ENCODE measurements at regions not wholly inside any gene's neighbourhood (a gene's known extent, or its start where the extent isn't known, plus 50 kb on each side); places are given as distances from the start of the nearest gene placed in this dataset.

DNA sequence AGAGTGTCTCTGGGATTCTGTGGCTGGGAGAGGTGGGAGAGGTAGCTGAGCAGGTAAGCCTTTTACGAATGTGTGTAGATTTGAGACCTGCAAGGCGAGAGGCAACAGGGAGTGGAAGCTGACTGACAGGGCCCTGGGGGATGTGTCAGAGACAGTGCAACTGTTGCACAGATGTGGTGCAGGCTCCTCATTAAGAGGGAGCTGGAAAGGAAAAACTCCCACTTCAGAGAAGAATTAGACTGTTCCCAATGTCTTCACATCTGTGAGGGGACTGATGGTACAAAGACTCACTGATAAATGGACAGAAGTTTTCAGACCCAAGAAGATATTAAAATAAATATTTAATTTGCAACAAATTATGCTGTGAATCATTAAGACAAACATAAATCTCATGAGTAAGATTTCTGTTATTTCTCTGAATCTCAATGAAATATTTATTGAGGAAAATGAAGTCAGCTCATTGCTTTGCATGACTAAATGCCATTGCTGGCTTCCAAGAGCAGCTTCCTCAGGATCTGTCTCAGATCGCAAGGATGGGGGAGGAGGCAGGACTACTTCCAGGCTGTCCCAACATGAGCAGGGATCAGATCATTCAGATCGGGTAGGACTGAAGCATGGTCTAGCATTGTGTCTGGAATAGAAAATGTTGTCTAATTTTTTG lies 127.3 kb upstream of the ROPN1 start:
- H3K27ac ChIP-seq (ENCODE audit: low read length) = no peak overlapping the region
- TF ChIP-seq, protein P1, sequence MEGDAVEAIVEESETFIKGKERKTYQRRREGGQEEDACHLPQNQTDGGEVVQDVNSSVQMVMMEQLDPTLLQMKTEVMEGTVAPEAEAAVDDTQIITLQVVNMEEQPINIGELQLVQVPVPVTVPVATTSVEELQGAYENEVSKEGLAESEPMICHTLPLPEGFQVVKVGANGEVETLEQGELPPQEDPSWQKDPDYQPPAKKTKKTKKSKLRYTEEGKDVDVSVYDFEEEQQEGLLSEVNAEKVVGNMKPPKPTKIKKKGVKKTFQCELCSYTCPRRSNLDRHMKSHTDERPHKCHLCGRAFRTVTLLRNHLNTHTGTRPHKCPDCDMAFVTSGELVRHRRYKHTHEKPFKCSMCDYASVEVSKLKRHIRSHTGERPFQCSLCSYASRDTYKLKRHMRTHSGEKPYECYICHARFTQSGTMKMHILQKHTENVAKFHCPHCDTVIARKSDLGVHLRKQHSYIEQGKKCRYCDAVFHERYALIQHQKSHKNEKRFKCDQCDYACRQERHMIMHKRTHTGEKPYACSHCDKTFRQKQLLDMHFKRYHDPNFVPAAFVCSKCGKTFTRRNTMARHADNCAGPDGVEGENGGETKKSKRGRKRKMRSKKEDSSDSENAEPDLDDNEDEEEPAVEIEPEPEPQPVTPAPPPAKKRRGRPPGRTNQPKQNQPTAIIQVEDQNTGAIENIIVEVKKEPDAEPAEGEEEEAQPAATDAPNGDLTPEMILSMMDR (IDR thresholded peaks at IDR 0.05; ENCODE audit: low read length) = no peak
- TF ChIP-seq EZH2 (optimal IDR thresholded peaks at IDR 0.05; ENCODE audit: low read depth, low read length) (no peak), EZH2phosphoT487 (IDR thresholded peaks at IDR 0.05; ENCODE audit: low read length) (no peak)
- no peaks in the 10 kb centered on the region for H3K27me3 ChIP-seq (replicated peaks; ENCODE audit: insufficient read depth, low read length)
- H3K4me1 ChIP-seq (ENCODE audit: low read length) = no peaks in the 10 kb centered on the region
- no peak overlapping the region for H3K4me2 ChIP-seq (ENCODE audit: low read depth, low read length)
- H4K20me1 ChIP-seq (ENCODE audit: insufficient read depth, low read length) = no peaks in the 10 kb centered on the region
- H3K4me3 ChIP-seq (ENCODE audit: low read length) = no peak overlapping the region
- no peaks in the 10 kb centered on the region for H3K79me2 ChIP-seq (ENCODE audit: low read length)
- no peaks in the 10 kb centered on the region for H3F3A ChIP-seq (ENCODE audit: insufficient read depth, low read length)
- no peaks in the 10 kb centered on the region for H3K36me3 ChIP-seq (replicated peaks; ENCODE audit: insufficient read depth, low read length)
- H3K9me3 ChIP-seq (replicated peaks; ENCODE audit: insufficient read depth, low read length) = no peaks in the 10 kb centered on the region
- no peaks in the 10 kb centered on the region for H3K9me2 ChIP-seq (replicated peaks; ENCODE audit: insufficient read depth, low read length)
- H3K9ac ChIP-seq (ENCODE audit: low read length) = no peak overlapping the region
- DNase-seq = no peak
- no peak overlapping the region for H2AFZ ChIP-seq (ENCODE audit: low read length)

DNA sequence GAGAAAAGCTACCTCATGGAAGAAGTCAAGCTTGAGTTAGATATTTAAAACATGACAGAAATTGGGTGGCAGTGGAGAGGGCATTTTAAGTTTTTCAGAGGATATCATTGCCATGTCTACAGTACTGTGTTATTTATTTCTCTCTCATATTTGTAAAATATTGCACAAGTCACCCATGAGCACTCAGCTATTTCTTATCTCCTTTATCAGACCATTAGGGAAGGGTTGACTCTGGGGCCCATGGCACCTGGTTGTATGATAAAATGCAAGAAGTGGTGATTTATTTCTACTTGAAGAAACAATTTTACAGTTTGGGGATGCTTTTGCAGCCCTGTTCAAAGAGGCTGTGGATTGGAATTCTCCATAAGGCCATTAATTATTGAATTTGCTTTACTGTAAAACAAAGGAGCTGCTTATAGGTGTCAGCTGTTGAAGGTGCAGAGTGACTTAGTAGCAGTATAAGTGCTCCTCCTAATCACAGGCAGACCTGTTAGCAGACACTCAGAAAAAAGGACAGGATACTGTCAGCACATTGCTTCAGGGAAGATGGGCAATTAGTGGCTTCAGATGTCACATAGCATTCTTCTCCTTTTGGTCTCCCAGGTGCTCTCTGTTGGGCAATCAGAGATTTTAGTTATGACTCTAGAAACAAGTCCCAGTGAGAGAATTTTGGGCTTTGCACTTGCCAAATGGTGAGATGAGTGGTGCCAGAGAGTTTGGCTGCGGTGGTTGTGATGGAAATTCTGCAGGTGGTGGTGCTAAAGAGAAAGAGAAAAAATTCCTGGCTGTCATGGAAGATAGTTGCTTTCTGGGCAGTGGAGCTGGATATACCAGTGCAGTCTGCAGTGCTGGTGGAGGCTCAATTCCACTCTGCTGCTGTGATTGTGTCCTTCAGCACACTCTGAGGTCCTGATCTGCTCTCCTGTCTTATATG lies 129.7 kb upstream of the ROPN1 start:
- TF ChIP-seq, protein P1 (IDR thresholded peaks at IDR 0.05; ENCODE audit: low read length) = no peak
- no peak for TF ChIP-seq EZH2phosphoT487 (IDR thresholded peaks at IDR 0.05; ENCODE audit: low read length)
- no peaks in the 10 kb centered on the region for H3K27me3 ChIP-seq (replicated peaks; ENCODE audit: insufficient read depth, low read length)

DNA sequence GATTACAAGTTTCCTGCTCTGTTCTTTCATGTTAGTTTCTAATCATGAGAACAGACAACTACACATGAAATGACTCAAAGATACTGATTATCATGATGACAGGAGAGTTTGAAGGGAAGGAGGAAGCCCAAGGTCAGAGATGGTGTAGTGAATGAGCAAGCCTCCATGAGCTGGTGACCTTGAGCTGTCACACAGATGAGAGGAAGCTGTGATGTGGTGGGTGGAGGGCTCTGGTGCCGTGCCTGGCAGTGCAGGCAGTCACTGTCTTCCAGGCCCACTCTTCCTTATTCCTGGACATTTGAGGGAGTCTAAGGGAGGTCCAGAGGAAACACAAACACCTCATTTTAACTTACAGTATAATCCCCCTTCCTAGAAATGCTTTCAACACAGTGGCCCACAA lies 133.4 kb upstream of the ROPN1 start:
- Histone ChIP-seq H3K4me3 (ENCODE audit: low read length) (no peak overlapping the region), H4K20me1 (ENCODE audit: insufficient read depth, low read length) (no peaks in the 10 kb centered on the region), H2AFZ (ENCODE audit: low read length) (no peak overlapping the region), H3K4me1 (ENCODE audit: low read length) (no peaks in the 10 kb centered on the region), H3K4me2 (ENCODE audit: low read depth, low read length) (no peak overlapping the region), H3K27ac (ENCODE audit: low read length) (no peak overlapping the region), H3K9me3 (replicated peaks; ENCODE audit: insufficient read depth, low read length) (no peaks in the 10 kb centered on the region), H3K36me3 (replicated peaks; ENCODE audit: insufficient read depth, low read length) (no peaks in the 10 kb centered on the region), H3K9me2 (replicated peaks; ENCODE audit: insufficient read depth, low read length) (no peaks in the 10 kb centered on the region), H3F3A (ENCODE audit: insufficient read depth, low read length) (no peaks in the 10 kb centered on the region), H3K27me3 (replicated peaks; ENCODE audit: insufficient read depth, low read length) (no peaks in the 10 kb centered on the region), H3K79me2 (ENCODE audit: low read length) (no peaks in the 10 kb centered on the region), H3K9ac (ENCODE audit: low read length) (no peak overlapping the region)
- DNase-seq = no peak
- TF ChIP-seq EZH2phosphoT487 (IDR thresholded peaks at IDR 0.05; ENCODE audit: low read length) (no peak), EZH2 (optimal IDR thresholded peaks at IDR 0.05; ENCODE audit: low read depth, low read length) (no peak)
- TF ChIP-seq, protein P1 (IDR thresholded peaks at IDR 0.05; ENCODE audit: low read length) = no peak

More for the DNA sequence above, 129.7 kb upstream of the ROPN1 start:
- Histone ChIP-seq H3K79me2 (ENCODE audit: low read length) (no peaks in the 10 kb centered on the region), H3K27ac (ENCODE audit: low read length) (no peak overlapping the region), H3K4me2 (ENCODE audit: low read depth, low read length) (no peak overlapping the region), H2AFZ (ENCODE audit: low read length) (no peak overlapping the region), H4K20me1 (ENCODE audit: insufficient read depth, low read length) (no peaks in the 10 kb centered on the region), H3K36me3 (replicated peaks; ENCODE audit: insufficient read depth, low read length) (no peaks in the 10 kb centered on the region), H3K4me3 (ENCODE audit: low read length) (no peak overlapping the region), H3F3A (ENCODE audit: insufficient read depth, low read length) (no peaks in the 10 kb centered on the region), H3K9ac (ENCODE audit: low read length) (no peak overlapping the region), H3K9me2 (replicated peaks; ENCODE audit: insufficient read depth, low read length) (no peaks in the 10 kb centered on the region), H3K4me1 (ENCODE audit: low read length) (no peaks in the 10 kb centered on the region), H3K9me3 (replicated peaks; ENCODE audit: insufficient read depth, low read length) (no peaks in the 10 kb centered on the region)
- DNase-seq = no peak
